Ecto neural progenitor cell (in vitro differentiated cells): ENCODE measurements at regions not wholly inside any gene's neighbourhood (a gene's known extent, or its start where the extent isn't known, plus 50 kb on each side); places are given as distances from the start of the nearest gene placed in this dataset.
"Not testable (repeated sequence)": the region's sequence is repeated elsewhere in the genome, so short reads cannot be mapped to it uniquely, and the experiment has no call there.

Source experiments
- DNase-seq: peaks from one replicate; pipeline ENCODE4 v3.0.0-alpha.2; 2018; ENCODE audit warnings: low spot score

GRCh38 chr2:175872721-175873120 lies 129.3 kb downstream of the LNPK start:
- DNase-seq: no peak

DNA sequence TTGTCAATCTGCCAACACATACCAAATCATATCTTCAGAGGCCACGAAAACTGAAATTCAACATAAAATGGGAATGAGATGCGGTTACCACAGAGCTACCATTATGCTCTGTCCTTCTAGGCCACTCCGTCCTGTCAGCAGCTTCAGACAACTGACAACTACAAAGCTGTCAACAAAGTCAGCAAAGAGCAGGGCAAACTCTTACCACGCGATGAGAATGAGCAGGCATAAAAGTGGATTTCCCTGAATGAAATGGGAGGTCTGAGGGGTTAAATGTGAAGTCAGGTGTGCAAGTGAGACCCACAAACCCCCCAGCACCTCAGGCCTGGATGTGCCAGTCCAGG lies 130.1 kb downstream of the LNPK start:
- DNase-seq: no peak

DNA sequence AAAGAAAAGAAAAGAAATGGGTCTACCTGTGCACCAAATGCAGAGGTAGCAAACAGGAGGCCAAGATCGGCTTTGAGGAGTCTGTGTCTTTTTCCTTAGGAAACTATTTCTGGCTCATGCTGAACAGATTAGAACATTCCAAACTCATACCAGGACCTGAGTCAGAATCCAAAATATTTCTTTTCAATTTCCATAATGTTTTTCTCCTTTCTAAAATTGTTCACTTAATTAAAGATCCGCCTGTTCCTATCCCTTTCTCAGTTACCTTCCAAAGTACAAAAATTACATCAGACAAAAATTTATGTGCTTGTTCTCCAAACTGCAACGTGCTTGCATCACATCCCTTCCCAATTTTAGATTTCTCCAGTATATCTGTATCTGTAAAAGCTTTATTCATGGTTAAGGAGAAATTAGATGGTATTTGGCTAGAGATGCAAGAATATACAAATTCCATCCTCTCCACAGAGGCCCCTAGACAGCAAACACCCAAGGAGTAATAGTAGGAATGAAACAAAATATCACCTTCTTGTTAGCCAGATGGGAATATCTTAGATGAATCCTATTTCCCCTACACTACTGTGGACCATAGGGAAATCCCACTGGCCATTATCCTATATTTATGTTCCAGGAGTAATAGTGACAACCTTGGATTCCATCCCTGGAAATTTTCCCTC lies 130.6 kb downstream of the LNPK start:
- DNase-seq: no peak

DNA sequence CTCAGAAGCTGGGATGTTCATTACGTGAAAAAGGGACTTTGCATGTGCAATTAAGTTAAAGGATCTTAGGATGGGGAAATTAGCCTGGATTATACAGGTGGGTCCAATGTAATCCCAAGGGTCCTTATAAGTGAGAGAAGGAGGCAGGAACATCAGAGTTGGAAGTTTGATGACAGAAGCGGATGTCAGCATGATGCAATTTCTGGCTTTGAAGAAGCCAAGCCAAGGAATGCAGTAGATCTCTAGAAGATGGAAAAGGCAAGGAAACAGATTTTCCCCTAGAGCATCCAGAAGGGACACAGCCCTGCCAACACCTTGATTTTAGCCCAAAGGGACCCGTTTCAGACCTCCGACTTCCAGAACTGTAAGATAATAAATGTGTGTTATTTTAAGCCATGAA lies 136.4 kb downstream of the LNPK start:
- no peak for DNase-seq

DNA sequence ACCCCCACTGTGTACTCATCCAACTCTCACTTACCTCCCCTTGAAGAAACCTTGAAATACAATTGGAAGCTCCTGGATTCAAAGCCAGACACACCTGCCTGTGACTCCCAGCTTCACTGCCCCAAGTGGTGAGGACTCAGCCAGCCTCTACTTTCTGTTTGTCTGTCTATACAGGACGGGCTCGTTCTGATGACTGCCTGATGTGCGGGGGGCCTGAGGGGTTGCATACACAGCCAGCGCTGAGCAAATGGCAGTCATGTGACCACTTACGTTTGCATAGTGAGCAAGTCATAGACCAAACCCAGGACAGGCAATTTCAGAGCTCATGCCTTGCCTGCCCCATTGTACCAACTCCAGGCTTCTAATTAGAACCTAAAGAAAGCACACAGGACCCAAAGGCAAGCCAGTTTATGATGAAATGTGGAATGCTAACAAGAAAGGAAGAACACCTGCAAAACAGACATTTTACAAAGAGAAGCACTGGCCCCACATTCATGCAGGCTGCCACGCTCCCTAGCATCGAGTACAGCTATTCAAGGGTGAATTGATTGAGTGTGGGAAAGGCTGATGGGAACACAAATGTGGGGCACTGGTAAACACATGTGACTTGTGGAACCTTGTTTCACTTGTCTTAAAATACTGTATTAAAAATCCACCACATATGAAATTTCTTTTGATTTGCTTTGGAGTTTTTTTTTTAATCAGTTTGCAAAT lies 137.8 kb downstream of the LNPK start:
- DNase-seq: no peak

DNA sequence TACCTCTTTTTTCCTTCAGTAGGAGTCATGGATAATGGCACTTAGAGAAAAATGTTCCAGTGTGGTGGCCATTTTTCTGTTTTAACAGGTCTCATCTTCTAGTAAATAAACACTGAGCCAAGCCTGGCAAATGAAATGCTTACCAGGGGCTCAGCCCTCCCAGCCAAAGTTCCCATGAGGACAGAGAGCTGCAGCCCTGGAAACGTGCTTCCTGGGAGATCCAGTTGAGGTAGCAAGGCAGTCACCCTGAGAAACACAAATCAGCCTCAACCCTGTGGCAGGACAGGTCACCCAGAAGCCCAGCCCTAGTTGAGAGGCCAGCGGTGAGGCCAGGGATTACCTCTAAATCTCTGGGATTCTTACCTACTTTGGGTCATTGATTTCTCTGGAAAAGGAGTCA lies 140.1 kb downstream of the LNPK start:
- DNase-seq: no peak

DNA sequence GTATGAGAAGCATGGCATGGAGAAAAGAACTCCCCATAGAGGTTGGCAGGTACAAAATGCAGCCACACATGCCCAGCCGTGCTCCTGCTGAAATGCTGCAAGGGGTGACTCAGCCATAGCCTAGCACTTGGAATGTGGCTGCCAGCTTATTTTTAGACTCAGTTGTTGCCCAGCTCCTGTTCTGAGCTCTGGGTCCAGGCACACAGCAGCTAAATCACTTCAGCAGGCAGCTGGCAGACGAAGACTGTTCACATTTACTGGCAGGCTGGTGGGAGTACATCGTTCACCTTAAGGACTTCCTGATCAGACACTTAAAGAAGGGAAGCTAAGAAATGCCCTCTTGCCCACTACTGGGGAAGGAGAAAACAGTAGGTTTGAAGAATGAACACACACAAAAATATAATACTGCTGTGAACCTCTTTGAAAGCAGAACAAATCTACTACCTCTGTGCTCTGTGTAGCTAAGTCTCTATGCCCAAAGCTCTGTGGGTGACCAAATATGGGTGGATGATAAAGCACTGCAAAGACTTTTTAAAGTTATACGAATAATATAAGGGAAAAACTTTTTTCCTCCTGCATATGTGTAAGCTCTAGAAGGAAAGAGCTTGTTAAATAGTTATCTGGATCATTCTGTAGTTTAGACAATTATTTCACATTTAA lies 146.1 kb downstream of the LNPK start:
- DNase-seq: no peak

DNA sequence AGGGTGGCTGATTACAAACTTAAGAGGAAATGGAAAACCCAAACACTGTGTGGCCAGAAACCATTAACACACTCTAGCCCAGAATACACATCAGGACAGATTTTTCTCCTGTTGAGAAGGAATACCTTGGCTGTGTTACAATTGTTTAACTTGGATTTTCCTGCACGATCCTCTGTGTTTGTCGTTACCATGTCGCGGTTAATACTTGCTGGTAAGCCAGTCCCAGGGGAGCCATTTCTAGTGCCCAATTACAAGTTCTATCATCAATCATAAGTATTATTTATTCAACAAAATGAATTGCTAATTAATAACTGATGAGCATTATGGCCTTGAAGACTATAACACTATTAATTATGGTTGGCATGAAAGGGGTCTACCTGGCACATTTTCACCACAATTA lies 146.8 kb downstream of the LNPK start:
- DNase-seq: no peak

GRCh38 chr2:175854665-175855064 lies 147.4 kb downstream of the LNPK start:
- no peak for DNase-seq

GRCh38 chr2:175854129-175854528 lies 147.9 kb downstream of the LNPK start:
- no peak for DNase-seq

- DNase-seq: no peak
These were observed 148.5 kb downstream of the LNPK start for GRCh38 chr2:175853616-175853890.

DNA sequence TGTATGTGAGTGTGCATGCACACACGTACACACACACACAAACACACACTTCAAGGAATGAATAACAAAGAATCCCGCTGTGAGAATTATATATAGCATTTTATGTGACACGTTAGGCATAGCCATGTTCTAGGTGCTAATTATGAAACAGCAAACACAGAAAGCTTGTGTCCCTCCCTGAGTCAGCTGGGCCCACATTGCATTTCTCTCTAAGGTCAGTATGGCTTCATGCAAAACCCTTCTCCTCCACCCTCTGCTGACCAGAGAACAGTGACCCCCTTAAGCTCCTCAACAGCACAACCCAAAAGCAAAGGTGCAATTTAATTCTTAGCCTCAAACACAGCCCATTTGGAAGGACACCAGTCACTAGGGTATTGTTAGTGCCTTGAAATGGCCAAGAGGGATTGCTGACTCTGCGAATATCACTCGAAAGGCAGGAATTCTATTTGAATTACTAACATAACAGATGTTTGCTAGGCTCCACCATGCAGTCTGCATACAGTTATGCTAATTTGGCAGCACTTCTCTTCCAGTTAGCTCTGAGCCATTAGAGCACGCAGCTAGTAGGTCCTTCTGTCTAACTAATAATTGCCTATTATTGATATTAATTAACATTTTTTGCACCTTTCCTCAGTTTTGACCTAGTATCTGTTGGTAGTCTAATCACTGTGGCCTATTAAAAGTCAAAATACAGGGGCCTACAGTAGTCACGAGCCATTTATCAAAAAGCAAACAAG lies 149.0 kb downstream of the LNPK start:
- no peak for DNase-seq

- DNase-seq: no peak
These were observed 154.9 kb downstream of the LNPK start for GRCh38 chr2:175847128-175847527.

- DNase-seq: no peak
These were observed 157.9 kb downstream of the LNPK start for GRCh38 chr2:175844169-175844568.

DNA sequence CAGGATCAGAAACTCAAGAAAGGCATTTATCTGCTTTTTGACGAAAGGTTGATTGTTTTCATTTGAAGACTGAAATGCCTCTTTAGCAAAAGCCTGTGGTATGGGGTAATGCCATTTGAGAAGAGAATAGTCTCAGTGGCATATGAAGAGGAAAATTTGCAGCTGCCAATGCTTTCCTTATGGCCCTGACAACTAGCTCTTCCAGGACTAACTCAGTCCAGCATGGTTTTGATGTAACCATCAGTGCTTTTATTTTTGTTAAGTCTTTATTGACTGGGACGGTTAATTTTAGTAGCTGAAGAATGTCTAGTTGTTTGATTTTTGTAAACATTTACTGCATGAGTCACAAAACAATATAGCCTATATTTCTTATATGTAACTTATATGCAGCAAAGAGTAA lies 158.4 kb downstream of the LNPK start:
- no peak for DNase-seq

DNA sequence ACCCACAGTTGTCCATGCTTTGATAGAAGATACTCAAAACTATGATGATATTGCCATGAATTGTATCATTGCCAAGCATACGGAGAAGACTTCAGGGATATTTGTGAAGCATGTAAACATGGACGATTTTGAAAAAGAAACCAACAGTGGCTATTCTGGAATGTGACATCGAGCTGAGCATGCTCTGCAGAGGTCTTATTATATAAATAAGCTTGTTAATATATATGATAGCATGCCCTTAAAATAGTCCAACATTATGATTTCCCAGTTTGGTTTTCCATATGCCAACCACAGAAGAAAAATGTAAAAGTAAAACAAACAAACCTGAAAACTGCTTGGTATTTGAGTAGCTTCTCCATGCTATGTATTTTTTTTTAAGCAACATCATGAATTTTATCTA lies 159.1 kb downstream of the LNPK start:
- no peak for DNase-seq

GRCh38 chr2:175840765-175841164 lies 161.3 kb downstream of the LNPK start:
- DNase-seq: not testable (repeated sequence)

DNA sequence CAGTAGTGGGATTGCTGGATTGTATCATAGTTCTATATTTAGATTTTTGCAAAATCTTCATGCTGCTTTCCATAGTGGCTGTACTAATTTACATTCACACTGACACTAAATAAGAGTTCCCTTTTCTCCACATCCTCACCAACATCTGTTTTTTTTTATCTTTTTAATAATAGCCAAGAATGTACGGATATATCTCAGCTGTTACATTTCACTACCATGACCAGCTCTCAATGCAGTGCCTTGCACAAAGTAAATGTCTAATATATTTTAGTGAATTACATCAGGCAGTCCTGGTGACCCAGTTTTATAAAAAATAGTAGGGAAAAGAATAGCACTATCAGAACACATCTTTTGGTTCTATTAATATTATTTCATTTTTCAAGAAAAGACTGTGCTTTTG lies 161.8 kb downstream of the LNPK start:
- no peak for DNase-seq

- no peak for DNase-seq
These were observed 163.1 kb downstream of the LNPK start for GRCh38 chr2:175838979-175839378.

DNA sequence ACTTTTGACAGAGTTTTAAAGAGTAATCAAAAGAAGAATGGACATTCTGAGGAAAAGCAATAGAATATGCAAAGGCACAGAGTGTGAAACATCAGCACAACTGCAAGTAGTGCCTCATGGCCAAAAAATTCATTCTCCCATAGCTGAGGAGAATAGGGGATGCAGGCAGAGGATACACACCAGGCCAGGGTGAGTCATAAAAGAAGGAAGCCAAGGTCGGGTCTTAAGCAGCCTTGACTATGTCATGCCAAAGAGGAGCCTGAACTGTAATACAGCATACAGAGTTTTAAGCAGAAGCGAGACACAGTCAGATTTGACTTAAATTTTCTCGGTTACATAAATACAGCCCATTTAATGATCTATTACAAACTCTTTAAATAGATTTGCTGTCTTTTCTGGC lies 165.0 kb downstream of the LNPK start:
- DNase-seq: no peak

GRCh38 chr2:175836361-175836760 lies 165.7 kb downstream of the LNPK start:
- DNase-seq: no peak

GRCh38 chr2:175834477-175834876 lies 167.6 kb downstream of the LNPK start:
- no peak for DNase-seq

DNA sequence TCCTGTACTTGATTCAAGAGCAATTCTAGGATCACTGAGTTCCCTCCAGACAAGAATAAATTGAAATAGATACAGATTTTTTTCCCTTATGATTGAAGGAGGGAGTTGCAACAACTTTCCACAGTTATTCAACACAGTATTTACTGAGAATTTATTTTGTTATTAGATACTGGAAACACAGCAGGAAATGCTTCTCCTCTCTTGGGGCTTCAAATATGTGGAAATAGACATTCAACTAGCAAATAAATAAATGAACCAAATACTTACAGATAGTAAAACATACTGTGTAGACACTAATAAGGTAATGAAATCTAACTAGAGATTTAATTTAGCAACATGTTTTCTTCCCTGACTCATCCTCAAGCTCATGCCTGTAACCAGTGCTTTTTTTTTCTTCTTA lies 169.2 kb downstream of the LNPK start:
- no peak for DNase-seq
